HT1080 (cell line): ENCODE measurements at regions not wholly inside any gene's neighbourhood (a gene's known extent, or its start where the extent isn't known, plus 50 kb on each side); places are given as distances from the start of the nearest gene placed in this dataset.
"Not testable (repeated sequence)": the region's sequence is repeated elsewhere in the genome, so short reads cannot be mapped to it uniquely, and the experiment has no call there.

Experiments used
- DNase-seq: peaks from one replicate; pipeline ENCODE4 v3.0.0-alpha.2; 2015; ENCODE audit warnings: low read depth

DNA sequence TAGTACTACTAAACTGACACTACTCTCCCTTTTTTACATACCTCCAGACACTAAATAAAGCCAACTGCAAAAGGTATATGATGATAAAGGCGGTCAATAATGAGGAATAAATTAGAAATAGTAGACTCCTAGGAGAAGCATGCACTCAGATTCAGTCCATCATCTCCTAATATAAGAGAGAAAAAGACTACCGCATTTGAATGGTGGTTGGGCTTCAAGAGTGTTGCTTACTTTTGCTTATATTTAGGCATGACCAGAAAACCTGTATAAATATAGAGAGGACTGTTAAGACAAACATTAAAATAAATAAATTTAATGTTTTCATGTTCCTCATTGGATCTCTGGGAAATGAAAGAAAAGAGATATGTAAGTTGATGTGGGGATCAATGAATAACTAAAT, 1137.0 kb downstream of the FAM181B start:
- no peak for DNase-seq

DNA sequence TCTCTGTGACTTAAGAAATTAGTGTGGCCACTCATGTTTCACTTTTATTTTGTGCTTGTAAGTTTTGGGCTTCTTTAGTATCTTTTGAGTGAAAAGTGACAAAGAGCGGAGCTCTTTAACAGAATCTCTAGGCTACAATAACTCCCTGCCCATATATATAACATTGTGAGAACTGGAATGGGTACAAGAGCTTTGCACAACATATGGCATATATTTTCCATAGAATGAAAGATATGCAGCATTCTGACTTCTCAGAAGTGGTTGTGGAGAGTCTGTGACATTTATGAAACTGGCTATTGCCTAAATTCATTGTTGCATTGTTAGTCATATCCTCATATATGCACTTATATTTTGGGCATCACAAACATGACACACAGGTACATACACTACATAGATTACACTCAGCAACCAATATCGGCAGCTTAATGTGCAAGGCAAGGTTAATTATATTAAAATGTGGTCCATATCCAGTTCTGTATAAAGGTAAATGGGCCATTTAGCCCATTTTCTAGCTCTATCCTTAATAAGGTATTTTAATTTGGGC, 1148.2 kb downstream of the FAM181B start:
- DNase-seq, result no peak

DNA sequence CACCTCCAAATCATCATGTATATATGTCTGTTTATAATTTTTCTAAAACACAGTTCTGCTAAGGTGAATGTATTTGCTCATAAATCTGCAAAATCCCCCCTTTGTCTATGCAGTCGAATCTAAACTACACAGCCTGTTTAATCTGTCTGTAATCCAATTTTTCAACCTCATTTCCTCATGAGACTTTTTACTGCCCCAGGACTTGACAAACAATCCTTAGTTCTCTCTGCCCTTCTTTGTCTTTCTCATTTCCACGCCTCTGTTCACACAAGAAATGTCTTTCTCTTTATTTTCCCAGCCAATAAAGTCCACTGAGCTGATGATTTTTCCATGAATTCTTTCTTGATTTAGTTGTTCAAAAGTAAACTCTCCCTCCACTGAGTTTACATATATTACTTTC, 1154.3 kb downstream of the FAM181B start:
- DNase-seq, result no peak

DNA sequence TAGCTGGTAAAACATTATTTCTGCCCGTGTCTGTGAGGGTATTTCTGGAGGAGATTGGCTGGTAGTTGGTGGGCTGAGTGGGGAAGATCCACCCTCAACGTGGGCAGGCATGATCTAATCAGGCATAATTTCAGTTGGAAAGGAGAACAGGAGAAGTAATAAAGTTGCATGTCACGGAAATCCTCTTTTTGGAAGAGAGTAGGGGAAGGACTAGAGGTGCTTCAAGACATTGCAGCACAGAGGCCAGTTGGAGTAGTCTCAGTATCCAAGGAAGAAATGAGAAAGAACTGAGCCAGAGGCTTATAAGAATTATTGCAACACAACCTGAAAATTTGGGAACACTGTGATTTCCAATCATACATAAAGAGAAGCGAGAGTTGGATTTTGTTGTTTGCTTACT, 1155.1 kb downstream of the FAM181B start:
- no peak for DNase-seq

DNA sequence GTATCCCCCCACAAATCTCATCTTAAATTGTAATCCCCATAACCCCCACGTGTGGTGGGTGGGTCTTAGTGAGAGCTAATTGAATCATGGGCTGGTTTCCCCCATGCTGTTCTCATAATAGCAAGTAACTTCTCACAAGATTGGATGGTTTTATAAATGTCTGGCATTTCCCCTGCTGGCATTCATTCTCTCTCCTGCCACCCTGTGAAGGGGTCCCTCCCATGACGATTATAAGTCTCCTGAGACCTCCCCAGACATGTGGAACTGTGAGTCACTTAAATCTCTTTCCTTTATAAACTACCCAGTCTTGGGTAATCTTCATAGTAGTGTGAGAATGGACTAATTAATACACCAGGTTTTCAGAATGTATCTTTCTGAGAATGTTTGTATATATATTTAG, 1159.4 kb downstream of the FAM181B start:
- no peak for DNase-seq

DNA sequence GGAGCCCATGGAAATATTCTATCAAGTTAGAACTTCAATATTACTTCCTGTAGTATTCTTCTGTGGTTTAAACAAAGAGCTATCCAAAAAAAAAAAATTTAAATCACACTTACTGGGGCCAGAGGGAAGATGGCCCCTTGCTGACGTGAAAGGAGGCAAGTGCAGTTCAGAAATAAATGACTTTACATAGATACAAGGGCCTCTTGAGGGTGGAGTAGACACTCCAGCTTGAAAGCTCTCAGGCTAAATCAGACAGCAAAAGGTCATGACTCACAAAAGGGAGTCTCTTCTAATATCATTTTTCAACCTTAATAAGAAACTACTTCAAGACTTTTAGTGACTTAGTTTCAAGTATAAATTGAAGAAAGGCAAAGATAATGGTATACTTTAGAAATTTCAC, 1160.3 kb downstream of the FAM181B start:
- no peak for DNase-seq

DNA sequence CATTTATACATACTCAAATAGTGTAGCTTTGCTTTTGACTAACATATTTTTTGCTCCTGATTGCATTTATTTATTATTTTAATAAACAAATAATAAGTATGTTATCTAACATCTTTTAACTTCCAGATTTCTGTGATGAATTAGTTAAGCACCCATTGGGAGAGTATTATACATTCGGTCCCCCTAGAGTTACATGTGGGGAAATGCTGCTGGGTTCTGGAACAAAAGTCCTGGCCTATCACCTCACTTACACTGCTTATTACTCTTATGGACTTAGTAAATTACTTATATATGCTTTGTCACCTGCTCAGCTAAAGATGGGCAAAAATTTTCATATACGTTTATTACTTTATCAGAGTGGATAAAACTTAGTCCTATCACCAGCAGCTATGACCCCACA, 1163.0 kb downstream of the FAM181B start:
- DNase-seq, result no peak

DNA sequence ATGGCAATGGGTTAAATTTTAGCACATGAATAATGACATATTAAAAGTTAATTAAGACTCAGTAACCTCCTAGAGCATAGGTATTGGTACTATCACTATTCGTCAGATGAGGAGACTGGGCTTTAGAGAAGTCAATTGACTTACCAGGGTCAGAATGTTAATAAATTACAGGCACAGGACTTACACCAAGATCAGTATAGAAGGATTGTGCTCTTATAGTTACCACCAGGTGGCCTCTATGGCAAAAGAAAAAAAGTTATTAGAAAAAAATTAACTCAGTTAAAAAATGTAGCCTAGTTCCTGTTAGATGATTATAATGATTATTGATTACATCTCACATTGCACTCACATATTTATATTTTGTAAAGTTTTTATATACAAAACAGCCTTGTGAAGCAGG, 1163.7 kb downstream of the FAM181B start:
- DNase-seq, result peak; percentile 2

DNA sequence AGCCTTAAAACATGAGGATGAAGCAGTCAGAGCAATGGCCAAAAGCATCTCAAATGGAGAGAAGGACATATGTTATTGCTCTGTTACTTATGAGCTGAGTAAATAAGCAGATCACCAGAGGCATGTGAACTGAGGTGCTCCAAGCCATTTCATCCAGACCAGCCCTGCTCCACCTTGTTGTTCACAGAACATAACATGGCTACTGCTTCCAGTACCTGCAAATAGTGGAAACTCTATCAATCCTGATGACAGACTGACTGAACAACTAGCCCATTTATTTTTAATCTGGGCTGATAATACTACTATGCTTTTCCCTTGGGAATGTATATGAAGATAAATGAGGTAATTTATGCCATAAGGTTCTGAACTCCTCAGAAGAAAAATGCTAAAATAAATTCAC, 1164.7 kb downstream of the FAM181B start:
- DNase-seq, result no peak

DNA sequence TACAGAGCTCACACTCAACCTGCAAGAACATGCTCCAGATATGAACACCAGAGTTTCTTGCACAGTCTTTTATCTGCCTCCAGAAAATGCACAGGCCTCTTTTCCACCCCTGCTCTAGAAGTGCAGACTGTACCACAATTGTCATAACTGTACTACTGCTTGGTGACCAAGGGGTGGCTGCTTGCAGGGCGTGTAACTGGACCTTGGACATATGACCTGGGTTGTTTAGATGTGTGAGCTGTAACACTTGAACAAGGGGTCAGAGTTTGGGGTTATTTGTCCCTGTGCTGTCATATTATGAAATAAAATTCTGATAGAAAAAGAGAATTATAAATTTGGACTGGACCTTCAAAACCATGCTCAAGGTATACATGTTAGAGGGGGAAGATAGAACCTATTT, 1185.5 kb downstream of the FAM181B start:
- DNase-seq, result no peak

DNA sequence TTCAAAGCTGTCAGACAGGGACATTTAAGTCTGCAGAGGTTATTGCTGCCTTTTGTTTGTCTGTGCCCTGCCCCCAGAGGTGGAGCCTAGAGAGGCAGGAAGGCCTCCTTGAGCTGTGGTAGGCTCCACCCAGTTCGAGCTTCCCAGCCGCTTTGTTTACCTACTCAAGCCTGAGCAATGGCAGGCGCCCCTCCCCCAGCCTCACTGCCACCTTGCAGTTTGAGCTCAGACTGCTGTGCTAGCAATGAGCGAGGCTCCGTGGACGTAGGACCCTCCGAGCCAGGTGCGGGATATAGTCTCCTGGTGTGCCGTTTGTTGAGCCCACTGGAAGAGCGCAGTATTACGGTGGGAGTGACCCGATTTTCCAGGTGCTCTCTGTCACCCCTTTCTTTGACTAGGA, 1193.9 kb downstream of the FAM181B start:
- DNase-seq, result not testable (repeated sequence)

DNA sequence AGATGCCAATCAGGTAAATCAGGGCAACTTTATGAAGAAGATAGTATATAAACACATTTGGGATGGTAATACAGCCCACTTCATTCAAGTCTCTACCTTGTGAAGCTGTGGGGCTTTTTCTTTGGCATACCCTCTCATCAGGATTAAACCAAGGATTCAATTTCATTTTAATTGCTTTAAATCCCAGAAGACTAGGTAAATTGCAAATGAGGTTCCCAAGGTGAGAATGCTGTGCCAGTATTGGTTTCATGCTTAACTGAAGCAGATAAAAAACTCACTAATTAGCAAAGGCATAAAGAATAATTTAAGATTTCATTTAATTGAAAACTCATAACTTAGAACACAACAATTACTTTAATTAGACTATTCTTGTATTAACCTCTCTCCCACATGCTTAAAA, 1218.1 kb downstream of the FAM181B start:
- no peak for DNase-seq

DNA sequence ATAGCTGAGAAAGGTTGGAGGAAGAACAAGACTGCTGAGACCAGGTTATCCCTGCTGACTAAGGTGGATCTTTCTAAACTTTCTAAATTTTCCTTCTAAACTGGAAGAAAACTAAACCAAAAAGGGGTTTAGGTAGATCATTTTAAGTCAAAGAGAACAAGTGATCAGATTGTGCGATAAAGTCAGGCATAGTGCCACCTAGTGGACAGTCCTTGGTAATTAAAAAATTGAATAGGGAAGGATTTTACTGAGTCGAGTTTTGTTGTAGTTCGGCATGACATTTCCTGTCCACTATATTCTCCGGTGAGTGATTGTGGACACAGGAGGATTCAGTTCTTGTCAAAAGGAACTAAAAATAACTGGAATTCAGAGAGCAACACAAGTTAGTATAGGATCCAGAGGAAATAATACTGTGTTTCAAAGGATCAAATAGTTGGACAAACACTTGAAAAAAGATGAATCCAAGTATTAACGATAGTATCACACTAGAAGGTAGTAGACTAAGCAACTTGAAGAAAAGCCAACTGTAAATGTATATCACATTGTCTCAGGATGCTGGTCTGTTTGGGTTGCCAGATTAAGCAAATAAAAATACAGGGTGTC, 1236.4 kb downstream of the FAM181B start:
- peak; percentile 52 for DNase-seq

DNA sequence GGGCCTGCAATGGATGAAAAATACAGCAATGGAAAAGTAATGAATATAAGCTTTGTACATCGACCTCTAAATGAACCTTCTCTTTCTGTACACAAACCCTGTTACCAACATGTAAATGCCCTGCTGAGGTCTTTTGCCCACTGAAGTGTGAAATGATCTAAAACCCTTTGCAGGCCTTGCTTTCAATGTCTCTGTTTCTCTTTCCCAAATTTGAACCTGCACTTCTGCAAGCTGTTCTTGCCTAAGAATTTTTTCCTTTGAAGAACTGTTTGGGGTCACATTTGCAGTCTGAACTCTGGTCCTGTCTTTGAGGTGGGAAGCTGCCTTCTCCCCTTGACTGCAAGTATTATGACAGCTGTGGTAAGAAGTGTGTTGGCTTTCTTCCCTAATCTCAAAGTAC, 1237.1 kb downstream of the FAM181B start:
- no peak for DNase-seq

DNA sequence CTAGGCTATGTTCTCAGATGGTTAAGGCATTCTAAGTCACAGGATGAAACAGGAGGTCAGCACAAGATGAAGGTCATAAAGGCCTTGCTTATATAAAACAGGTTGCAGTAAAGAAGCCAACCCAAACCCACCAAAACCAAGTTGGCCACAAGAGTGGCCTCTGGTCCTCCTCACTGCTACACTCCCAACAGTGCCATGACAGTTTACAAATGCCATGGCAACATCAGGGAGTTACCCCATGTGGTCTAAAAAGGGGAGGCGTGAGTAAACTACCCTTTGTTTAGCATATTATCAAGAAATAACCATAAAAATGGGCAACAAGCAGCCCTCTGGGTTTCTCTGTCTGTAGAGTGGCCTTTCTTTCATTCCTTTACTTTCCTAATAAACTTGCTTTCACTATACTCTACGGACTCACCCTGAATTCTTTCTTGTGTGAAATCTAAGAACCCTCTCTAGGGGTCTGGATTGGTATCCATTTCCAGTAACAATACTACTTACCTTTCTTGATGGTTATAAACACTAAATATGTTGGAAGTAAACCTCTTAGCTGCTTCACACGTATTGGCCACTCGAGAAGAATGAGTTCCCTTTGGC, 1237.9 kb downstream of the FAM181B start:
- DNase-seq, result no peak

DNA sequence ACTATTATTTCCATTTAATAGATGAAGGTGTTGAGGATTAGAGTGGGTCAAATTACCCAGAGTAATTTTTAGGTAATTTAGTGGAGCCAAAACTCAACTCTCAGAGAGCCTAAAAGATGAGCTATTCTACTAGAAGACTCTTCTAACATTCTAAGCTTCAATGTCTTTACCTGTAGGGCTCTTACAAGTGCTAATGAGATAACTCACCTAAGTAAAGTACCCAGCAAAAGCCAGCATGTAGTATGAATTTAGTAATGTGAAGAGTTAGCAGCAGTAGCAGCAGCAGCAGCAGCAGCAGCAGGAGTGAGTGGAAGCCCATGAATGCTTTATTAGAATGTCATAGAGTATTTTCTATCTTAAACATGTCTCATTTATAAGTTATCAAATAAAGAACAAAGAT, 1239.2 kb downstream of the FAM181B start:
- no peak for DNase-seq

DNA sequence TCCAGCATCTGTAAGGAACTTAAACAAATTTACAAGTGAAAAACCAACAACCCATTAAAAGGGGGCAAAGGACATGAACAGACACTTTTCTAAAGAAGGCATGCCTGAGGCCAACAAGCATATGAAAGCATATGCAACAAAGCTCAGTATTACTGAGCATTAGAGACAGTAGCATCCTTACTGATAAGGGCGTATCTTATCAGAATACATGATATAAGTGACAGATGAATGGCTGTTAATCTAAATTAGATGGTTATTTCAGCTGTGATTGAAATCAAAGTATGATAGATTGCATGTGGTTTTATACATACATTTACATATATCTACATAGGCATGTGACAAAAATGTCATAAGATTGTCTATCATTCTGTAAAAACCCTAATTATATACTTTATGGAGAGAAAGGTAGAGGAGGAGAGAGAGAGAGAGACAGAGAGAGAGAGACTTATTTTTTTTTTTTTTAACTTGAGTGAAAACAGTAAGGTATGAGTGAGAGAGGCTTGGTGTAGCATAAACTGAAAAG, 1240.7 kb downstream of the FAM181B start:
- DNase-seq, result no peak

DNA sequence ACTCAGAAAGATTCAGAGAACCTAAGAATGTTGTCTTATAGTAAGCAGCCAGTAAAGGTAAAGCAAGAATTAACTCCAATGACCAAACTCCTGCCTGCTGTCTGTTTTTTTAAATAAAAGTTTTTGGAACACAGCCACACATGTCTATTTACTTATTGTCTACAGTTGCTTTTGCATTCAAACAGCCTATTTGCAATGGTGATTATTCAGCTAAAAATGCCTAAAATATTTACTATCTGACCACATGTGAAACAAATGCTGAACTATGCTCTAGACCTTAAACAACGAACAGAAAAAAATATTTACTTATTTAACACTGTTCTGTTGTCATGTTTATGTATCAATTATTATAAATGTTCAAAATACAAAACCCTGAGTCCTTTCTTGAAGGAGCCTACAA, 1246.6 kb downstream of the FAM181B start:
- no peak for DNase-seq

DNA sequence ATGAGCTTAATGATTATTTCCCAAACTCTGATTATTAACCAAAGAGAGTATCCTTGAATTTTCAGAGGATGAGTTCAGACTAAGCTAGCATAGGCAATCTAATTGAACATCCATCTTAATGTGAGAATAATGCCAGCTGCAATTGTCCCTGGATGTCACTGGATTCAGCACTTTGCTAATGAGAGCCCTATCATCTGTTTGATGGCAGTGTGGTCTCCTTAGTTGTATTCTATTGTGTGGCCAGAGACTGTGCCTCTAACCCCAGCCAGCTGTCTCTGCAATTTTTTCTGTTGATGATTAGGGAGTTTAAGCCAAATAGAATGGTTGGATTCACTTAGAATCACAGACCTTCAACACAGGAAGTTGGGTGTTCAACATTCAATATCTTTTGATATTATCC, 1249.5 kb downstream of the FAM181B start:
- no peak for DNase-seq

DNA sequence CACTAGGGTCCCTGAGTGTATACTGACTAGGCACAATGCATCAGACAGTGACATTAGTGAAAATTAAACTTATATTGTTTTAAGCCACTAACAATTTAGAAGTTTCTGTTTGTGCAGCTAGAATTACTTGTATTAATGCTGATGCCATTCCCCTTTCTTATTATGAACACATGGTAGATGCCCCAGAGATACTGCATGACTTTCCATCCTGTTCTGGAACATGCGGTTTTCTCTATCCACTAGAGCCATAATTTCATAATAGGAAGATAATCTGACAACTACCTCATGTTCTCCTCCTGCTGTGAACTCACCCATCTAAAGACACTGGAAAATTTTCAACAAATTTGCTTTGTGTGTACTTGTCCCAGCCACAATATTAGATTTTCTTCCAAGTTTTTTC, 1256.4 kb downstream of the FAM181B start:
- no peak for DNase-seq

DNA sequence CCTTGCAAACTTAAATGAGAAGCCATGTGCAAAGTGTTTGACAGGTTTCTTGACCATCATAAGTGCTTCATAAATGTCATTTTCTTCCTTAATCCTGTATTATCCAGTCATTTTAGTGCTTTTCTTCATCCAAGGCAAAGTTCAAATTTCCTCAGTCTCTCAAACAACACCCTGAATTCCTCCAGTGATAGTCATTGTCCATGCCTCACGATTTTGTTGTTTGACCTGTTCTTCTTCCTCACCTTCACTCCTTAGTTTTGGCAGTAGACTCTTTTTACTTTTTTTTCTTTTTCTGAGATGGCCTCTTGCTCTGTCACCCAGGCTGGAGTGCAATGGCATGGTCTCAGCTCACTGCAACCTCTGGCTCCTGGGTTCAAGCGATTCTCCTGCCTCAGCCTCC, 1257.3 kb downstream of the FAM181B start:
- DNase-seq, result no peak

DNA sequence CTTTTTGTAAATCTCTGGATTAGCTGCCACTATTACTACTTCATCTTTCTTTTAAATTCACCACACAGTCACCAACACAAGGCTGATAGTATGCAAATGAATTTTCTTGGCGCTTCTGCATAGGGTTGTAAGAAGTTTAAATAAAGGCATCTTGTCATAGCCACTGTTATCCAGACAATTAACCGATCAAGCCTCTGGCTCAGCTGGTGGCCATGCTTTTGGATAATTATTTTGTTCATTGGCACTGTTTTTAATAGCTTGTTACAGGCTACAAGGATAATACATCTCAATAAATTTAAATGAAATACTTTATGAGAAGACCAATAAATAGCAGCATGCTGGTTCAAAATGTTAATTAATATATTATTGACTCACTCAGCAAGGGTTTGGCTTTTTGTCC, 1261.0 kb downstream of the FAM181B start:
- DNase-seq, result no peak

DNA sequence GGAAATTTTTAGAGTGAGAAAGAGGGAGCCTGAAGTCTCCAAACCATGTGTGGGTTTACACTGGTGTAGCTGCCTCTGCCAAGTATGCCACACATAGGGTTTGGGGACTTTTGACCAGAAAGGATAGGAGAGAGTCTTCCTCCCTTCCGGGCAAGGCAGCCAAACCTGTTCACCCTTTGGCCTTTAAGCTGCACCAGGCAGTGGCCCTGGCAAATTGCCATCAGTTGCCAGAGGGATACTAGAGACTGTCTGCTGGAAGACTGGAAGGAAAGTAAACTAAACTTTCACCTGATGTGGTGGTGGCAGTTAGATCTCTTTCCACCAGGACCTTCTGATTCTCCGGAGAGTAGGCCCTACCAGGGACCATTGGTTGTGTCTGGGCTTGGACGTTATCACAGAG, 1263.2 kb downstream of the FAM181B start:
- DNase-seq, result no peak
